ENCODE measurements at regions not wholly inside any gene's neighbourhood (a gene's known extent, or its start where the extent isn't known, plus 50 kb on each side); places are given as distances from the start of the nearest gene placed in this dataset.

DNA sequence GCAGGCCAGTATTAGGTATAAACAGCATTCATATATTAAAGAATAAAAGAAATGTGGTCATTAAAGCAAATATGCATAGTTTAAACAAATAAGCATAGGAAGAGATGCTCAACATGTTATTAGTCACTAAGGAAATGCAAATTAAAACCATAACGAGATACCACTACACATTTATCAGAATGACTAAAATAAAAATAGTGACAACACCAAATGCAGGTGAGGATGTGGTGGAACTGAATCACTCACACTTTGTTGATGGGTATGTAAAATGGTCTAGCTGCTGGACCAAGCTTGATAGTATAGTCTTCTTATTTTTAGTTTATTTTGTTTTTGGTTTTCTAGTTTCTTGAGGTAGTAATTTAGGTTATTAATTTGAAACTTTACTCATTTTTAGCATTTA, 242.9 kb downstream of the HGF start:
- TF ChIP-seq, protein P1, sequence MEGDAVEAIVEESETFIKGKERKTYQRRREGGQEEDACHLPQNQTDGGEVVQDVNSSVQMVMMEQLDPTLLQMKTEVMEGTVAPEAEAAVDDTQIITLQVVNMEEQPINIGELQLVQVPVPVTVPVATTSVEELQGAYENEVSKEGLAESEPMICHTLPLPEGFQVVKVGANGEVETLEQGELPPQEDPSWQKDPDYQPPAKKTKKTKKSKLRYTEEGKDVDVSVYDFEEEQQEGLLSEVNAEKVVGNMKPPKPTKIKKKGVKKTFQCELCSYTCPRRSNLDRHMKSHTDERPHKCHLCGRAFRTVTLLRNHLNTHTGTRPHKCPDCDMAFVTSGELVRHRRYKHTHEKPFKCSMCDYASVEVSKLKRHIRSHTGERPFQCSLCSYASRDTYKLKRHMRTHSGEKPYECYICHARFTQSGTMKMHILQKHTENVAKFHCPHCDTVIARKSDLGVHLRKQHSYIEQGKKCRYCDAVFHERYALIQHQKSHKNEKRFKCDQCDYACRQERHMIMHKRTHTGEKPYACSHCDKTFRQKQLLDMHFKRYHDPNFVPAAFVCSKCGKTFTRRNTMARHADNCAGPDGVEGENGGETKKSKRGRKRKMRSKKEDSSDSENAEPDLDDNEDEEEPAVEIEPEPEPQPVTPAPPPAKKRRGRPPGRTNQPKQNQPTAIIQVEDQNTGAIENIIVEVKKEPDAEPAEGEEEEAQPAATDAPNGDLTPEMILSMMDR (IDR thresholded peaks at IDR 0.05), result no peak
- no peak for TF ChIP-seq POLR2A (IDR thresholded peaks at IDR 0.05)
